ENCODE measurements at regions not wholly inside any gene's neighbourhood (a gene's known extent, or its start where the extent isn't known, plus 50 kb on each side); places are given as distances from the start of the nearest gene placed in this dataset.

- peaks cover 4% of the 10 kb centered on the region for H3K36me3 Mint-ChIP-seq (ENCODE audit: low read depth)
- no peak for TF ChIP-seq CTCF (conservative IDR thresholded peaks at IDR 0.05)
- H3K27ac Mint-ChIP-seq (ENCODE audit: unreplicated experiment) = no peak overlapping the region
- H3K4me3 Mint-ChIP-seq = no peak overlapping the region
- no peaks in the 10 kb centered on the region for H3K4me1 Mint-ChIP-seq
- DNase-seq (ENCODE audit: low read depth, low spot score) = no peak
- H3K27me3 Mint-ChIP-seq (ENCODE audit: low read depth) = no peaks in the 10 kb centered on the region
- H3K9me3 Mint-ChIP-seq = peaks cover 4% of the 10 kb centered on the region
Measured at GRCh38 chr4:141932490-141932889, 296.1 kb downstream of the IL15 start.

- Mint-ChIP-seq H3K27me3 (ENCODE audit: low read depth) (no peaks in the 10 kb centered on the region), H3K27ac (ENCODE audit: unreplicated experiment) (no peak overlapping the region), H3K4me1 (no peaks in the 10 kb centered on the region), H3K9me3 (peaks cover 11% of the 10 kb centered on the region), H3K4me3 (no peak overlapping the region), H3K36me3 (ENCODE audit: low read depth) (peaks cover 4% of the 10 kb centered on the region)
- no peak for DNase-seq (ENCODE audit: low read depth, low spot score)
- TF ChIP-seq CTCF (conservative IDR thresholded peaks at IDR 0.05) = no peak
Measured at GRCh38 chr4:141933978-141934377, 297.6 kb downstream of the IL15 start.

GRCh38 chr4:141955696-141956095, 319.3 kb downstream of the IL15 start:
- Mint-ChIP-seq H3K27me3 (ENCODE audit: low read depth) (no peaks in the 10 kb centered on the region), H3K4me1 (peaks cover 9% of the 10 kb centered on the region), H3K36me3 (ENCODE audit: low read depth) (no peaks in the 10 kb centered on the region), H3K4me3 (no peak overlapping the region), H3K27ac (ENCODE audit: unreplicated experiment) (no peak overlapping the region), H3K9me3 (peaks cover 3% of the 10 kb centered on the region)
- no peak for TF ChIP-seq CTCF (conservative IDR thresholded peaks at IDR 0.05)
- no peak for DNase-seq (ENCODE audit: low read depth, low spot score)

- Mint-ChIP-seq H3K4me1 (peaks cover 9% of the 10 kb centered on the region), H3K27me3 (ENCODE audit: low read depth) (no peaks in the 10 kb centered on the region), H3K27ac (ENCODE audit: unreplicated experiment) (no peak overlapping the region), H3K9me3 (peaks cover 3% of the 10 kb centered on the region), H3K36me3 (ENCODE audit: low read depth) (no peaks in the 10 kb centered on the region), H3K4me3 (no peak overlapping the region)
- TF ChIP-seq CTCF (conservative IDR thresholded peaks at IDR 0.05) = no peak
- no peak for DNase-seq (ENCODE audit: low read depth, low spot score)
Measured at GRCh38 chr4:141957416-141957815, 321.0 kb downstream of the IL15 start.

GRCh38 chr4:141962486-141962885, 326.1 kb downstream of the IL15 start:
- Mint-ChIP-seq H3K9me3 (peaks cover 2% of the 10 kb centered on the region), H3K27me3 (ENCODE audit: low read depth) (no peaks in the 10 kb centered on the region), H3K4me1 (peaks cover 14% of the 10 kb centered on the region), H3K27ac (ENCODE audit: unreplicated experiment) (no peak overlapping the region), H3K36me3 (ENCODE audit: low read depth) (no peaks in the 10 kb centered on the region), H3K4me3 (no peak overlapping the region)
- TF ChIP-seq CTCF (conservative IDR thresholded peaks at IDR 0.05) = no peak
- DNase-seq (ENCODE audit: low read depth, low spot score) = no peak

GRCh38 chr4:141971869-141972268, 335.5 kb downstream of the IL15 start:
- TF ChIP-seq CTCF (conservative IDR thresholded peaks at IDR 0.05) = no peak
- H3K27ac Mint-ChIP-seq (ENCODE audit: unreplicated experiment) = no peak overlapping the region
- peaks cover 15% of the 10 kb centered on the region for H3K9me3 Mint-ChIP-seq
- H3K4me3 Mint-ChIP-seq = no peak overlapping the region
- H3K4me1 Mint-ChIP-seq = no peaks in the 10 kb centered on the region
- H3K27me3 Mint-ChIP-seq (ENCODE audit: low read depth) = no peaks in the 10 kb centered on the region
- no peak for DNase-seq (ENCODE audit: low read depth, low spot score)
- no peaks in the 10 kb centered on the region for H3K36me3 Mint-ChIP-seq (ENCODE audit: low read depth)

Data from neural crest cell (in vitro differentiated cells).